HEK293 (cell line): ENCODE measurements at regions not wholly inside any gene's neighbourhood (a gene's known extent, or its start where the extent isn't known, plus 50 kb on each side); places are given as distances from the start of the nearest gene placed in this dataset.

Experiments
- CTCF ChIA-PET: fragments of 350-600 bp; formaldehyde crosslinking; extraction: SDS; loops from one replicate; lab custom pipeline; 2021; ENCODE audit warnings: antibody characterized with exemption; lab: Yijun Ruan, JAX
- POLR2A ChIA-PET: fragments of 300-600 bp; formaldehyde crosslinking; extraction: SDS; loops from one replicate; lab custom pipeline; 2020; ENCODE audit warnings: antibody characterized with exemption, inconsistent platforms; lab: Yijun Ruan, JAX
- H3K27ac ChIP-seq: fragments of 200-500 bp; sonication (Bioruptor generic); 2 replicates; pipeline ENCODE4 v1.5.1; 2014; ENCODE audit warnings: low read depth, low read length, control low read depth, inconsistent platforms; ENCODE audit errors: extremely low read depth
- H3K36me3 ChIP-seq, 2 experiments: fragments of 200-500 bp in 1 of 2; sonication (Bioruptor generic) in 1 of 2; 1 replicate in 1 of 2; 2 replicates in 1 of 2; pipeline ENCODE4 v1.5.1; 2014 to 2017; ENCODE audit warnings: inconsistent platforms in 2 of 2, low read length in 2 of 2; ENCODE audit not compliant: control insufficient read depth in 2 of 2, insufficient read depth in 1 of 2
- H3K4me1 ChIP-seq: fragments of 200-500 bp; sonication (Bioruptor generic); 2 replicates; pipeline ENCODE4 v1.5.1; 2014; ENCODE audit warnings: mild to moderate bottlenecking, low read length, inconsistent platforms; ENCODE audit not compliant: control insufficient read depth, insufficient read depth
- H3K4me3 ChIP-seq: 2 replicates; pipeline ENCODE4 v1.5.1; 2011; ENCODE audit warnings: low read depth, mild to moderate bottlenecking, control low read depth, low read length, moderate library complexity
- H3K9me3 ChIP-seq: fragments of 200-500 bp; sonication (Bioruptor generic); 2 replicates; pipeline ENCODE4 v1.5.1; 2014; ENCODE audit warnings: low read depth, low read length, inconsistent platforms; ENCODE audit not compliant: control insufficient read depth, insufficient read depth
- FEZF1 ChIP-seq: fragments of 450-650 bp; formaldehyde crosslinking; IDR thresholded peaks from 2 replicates; pipeline ENCODE4 v1.5.1; 2016; ENCODE audit warnings: missing biosample characterization, missing genetic modification characterization
- GLI4 ChIP-seq: fragments of 450-650 bp; formaldehyde crosslinking; IDR thresholded peaks from 2 replicates; pipeline ENCODE4 v1.5.1; 2016; ENCODE audit warnings: missing biosample characterization, missing genetic modification characterization
- GLIS1 ChIP-seq: fragments of 450-650 bp; formaldehyde crosslinking; IDR thresholded peaks from 2 replicates; pipeline ENCODE4 v1.5.1; 2016; ENCODE audit warnings: missing biosample characterization, missing genetic modification characterization
- KLF1 ChIP-seq: fragments of 450-650 bp; formaldehyde crosslinking; IDR thresholded peaks from 2 replicates; pipeline ENCODE4 v1.5.1; 2016; ENCODE audit warnings: missing biosample characterization, missing genetic modification characterization
- SCRT1 ChIP-seq: fragments of 450-650 bp; formaldehyde crosslinking; IDR thresholded peaks from 2 replicates; pipeline ENCODE4 v1.5.1; 2016; ENCODE audit warnings: missing biosample characterization, missing genetic modification characterization, borderline replicate concordance
- SETDB1 ChIP-seq: IDR thresholded peaks from one replicate; pipeline ENCODE4 v1.6.1; 2017; ENCODE audit warnings: mild to moderate bottlenecking, low read length, moderate library complexity, mixed read lengths; ENCODE audit not compliant: insufficient read length
- WT1 ChIP-seq: fragments of 450-650 bp; formaldehyde crosslinking; IDR thresholded peaks from 2 replicates; pipeline ENCODE4 v1.5.1; 2016; ENCODE audit warnings: missing biosample characterization, missing genetic modification characterization
- ZBTB17 ChIP-seq: fragments of 450-650 bp; formaldehyde crosslinking; IDR thresholded peaks from 2 replicates; pipeline ENCODE4 v1.5.1; 2016; ENCODE audit warnings: missing biosample characterization, missing genetic modification characterization
- ZBTB49 ChIP-seq: fragments of 450-650 bp; formaldehyde crosslinking; IDR thresholded peaks from 2 replicates; pipeline ENCODE4 v1.5.1; 2016; ENCODE audit warnings: missing biosample characterization, missing genetic modification characterization, low read depth
- ZIC2 ChIP-seq: fragments of 450-650 bp; formaldehyde crosslinking; IDR thresholded peaks from 2 replicates; pipeline ENCODE4 v1.5.1; 2016; ENCODE audit warnings: missing biosample characterization, missing genetic modification characterization
- ZNF10 ChIP-seq: fragments of 450-650 bp; formaldehyde crosslinking; IDR thresholded peaks from 2 replicates; pipeline ENCODE4 v1.5.1; 2017; ENCODE audit warnings: missing biosample characterization, missing genetic modification characterization
- ZNF132 ChIP-seq: fragments of 450-650 bp; formaldehyde crosslinking; IDR thresholded peaks from 2 replicates; pipeline ENCODE4 v1.5.1; 2017; ENCODE audit warnings: missing biosample characterization, missing genetic modification characterization, borderline replicate concordance
- ZNF157 ChIP-seq: fragments of 450-650 bp; formaldehyde crosslinking; IDR thresholded peaks from 2 replicates; pipeline ENCODE4 v1.5.1; 2016; ENCODE audit warnings: missing biosample characterization, missing genetic modification characterization
- ZNF335 ChIP-seq: fragments of 450-650 bp; formaldehyde crosslinking; conservative IDR thresholded peaks from 2 replicates; pipeline ENCODE4 v1.5.1; 2016; ENCODE audit warnings: missing biosample characterization, missing genetic modification characterization
- ZNF398 ChIP-seq: fragments of 450-650 bp; formaldehyde crosslinking; IDR thresholded peaks from 2 replicates; pipeline ENCODE4 v1.5.1; 2017; ENCODE audit warnings: missing biosample characterization, missing genetic modification characterization
- ZNF629 ChIP-seq: fragments of 450-650 bp; formaldehyde crosslinking; IDR thresholded peaks from 2 replicates; pipeline ENCODE4 v1.5.1; 2017; ENCODE audit warnings: missing biosample characterization, missing genetic modification characterization
- ZNF660 ChIP-seq: fragments of 450-650 bp; IDR thresholded peaks from 2 replicates; pipeline ENCODE4 v1.5.1; 2018; ENCODE audit warnings: missing biosample characterization, mild to moderate bottlenecking, missing genetic modification characterization
- ZSCAN30 ChIP-seq: fragments of 450-650 bp; IDR thresholded peaks from 2 replicates; pipeline ENCODE4 v1.5.1; 2018; ENCODE audit warnings: missing biosample characterization, mild to moderate bottlenecking, missing genetic modification characterization, moderate library complexity
- TF ChIP-seq, protein P1 (sequence below): fragments of 450-650 bp; formaldehyde crosslinking; IDR thresholded peaks from 2 replicates; pipeline ENCODE4 v1.5.1; 2016; ENCODE audit warnings: missing biosample characterization, missing genetic modification characterization
- TF ChIP-seq, protein P2 (sequence below): fragments of 450-650 bp; formaldehyde crosslinking; IDR thresholded peaks from 2 replicates; pipeline ENCODE4 v1.5.1; 2016; ENCODE audit warnings: missing biosample characterization, missing genetic modification characterization

- TF ChIP-seq, protein P1, sequence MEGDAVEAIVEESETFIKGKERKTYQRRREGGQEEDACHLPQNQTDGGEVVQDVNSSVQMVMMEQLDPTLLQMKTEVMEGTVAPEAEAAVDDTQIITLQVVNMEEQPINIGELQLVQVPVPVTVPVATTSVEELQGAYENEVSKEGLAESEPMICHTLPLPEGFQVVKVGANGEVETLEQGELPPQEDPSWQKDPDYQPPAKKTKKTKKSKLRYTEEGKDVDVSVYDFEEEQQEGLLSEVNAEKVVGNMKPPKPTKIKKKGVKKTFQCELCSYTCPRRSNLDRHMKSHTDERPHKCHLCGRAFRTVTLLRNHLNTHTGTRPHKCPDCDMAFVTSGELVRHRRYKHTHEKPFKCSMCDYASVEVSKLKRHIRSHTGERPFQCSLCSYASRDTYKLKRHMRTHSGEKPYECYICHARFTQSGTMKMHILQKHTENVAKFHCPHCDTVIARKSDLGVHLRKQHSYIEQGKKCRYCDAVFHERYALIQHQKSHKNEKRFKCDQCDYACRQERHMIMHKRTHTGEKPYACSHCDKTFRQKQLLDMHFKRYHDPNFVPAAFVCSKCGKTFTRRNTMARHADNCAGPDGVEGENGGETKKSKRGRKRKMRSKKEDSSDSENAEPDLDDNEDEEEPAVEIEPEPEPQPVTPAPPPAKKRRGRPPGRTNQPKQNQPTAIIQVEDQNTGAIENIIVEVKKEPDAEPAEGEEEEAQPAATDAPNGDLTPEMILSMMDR (tag by site-specific recombination), result peak; percentile 28; the same call in 1 of the 2 replicates
- TF ChIP-seq KLF1 (no peak), ZSCAN30 (peak; percentile 60; the same call in 1 of the 2 replicates), GLIS1 (tag by site-specific recombination) (peak; percentile 85), FEZF1 (0 out of 2 replicates have a peak, but pooled peaks have one; percentile 45), ZNF335 (tag by site-specific recombination) (peak; percentile 37; the same call in 1 of the 2 replicates), SETDB1 (no peak)
- TF ChIP-seq, all 188 proteins: peak for 14
Observed at GRCh38 chr10:44465401-44466115, 80.7 kb upstream of the CXCL12 start (continued).

GRCh38 chr10:44466236-44466635 is 81.3 kb upstream of the CXCL12 start:
- H3K27ac ChIP-seq, result no peak overlapping the region
- no peaks in the 10 kb centered on the region for H3K36me3 ChIP-seq
- no peak overlapping the region for H3K4me3 ChIP-seq
- H3K9me3 ChIP-seq, result no peaks in the 10 kb centered on the region
- H3K4me1 ChIP-seq, result peaks cover 11% of the 10 kb centered on the region
- POLR2A ChIA-PET, result no interaction called here
- peak; percentile 84 for TF ChIP-seq ZBTB17
- TF ChIP-seq SCRT1, result no peak
- CTCF ChIA-PET, result interaction anchor here (0.7 to 1.7 kb wide), 4 partner anchors 9 to 777 kb away, joined by 3 to 5 read pairs (median 4); no protein-coding TSS in a partner anchor

GRCh38 chr10:44467090-44467489 is 82.2 kb upstream of the CXCL12 start:
- ChIA-PET POLR2A (no interaction called here), CTCF (no interaction called here)
- no peak overlapping the region for H3K4me3 ChIP-seq

DNA sequence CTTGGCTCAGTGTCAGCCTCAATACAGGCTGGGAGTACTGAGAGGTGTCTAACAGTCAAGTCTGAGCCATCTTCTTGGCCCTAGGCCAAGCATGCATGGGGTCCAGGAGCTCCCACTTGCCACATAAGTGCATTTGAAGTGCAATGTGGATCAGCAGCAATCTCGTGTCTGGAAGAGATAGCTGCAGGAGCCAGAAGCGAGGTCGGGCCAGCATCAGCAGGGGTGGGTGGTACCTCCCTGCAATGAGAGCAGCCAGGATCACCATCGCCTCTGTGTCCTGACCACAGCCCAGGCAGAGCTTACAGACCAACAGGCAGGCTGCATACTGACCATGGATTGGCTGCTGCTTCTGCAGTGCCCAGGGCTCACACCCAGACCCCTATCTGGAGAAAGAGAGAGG is 83.0 kb upstream of the CXCL12 start:
- H3K4me1 ChIP-seq, result peaks cover 11% of the 10 kb centered on the region

More at GRCh38 chr10:44467090-44467489, 82.2 kb upstream of the CXCL12 start:
- TF ChIP-seq ZNF660 (tag by site-specific recombination), result no peak
- TF ChIP-seq ZNF335 (tag by site-specific recombination), result no peak
- no peak for TF ChIP-seq ZNF629 (tag by site-specific recombination)
- TF ChIP-seq ZNF157, result no peak
- no peak for TF ChIP-seq GLI4
- Histone ChIP-seq H3K9me3 (no peaks in the 10 kb centered on the region), H3K27ac (no peak overlapping the region), H3K4me1 (peaks cover 11% of the 10 kb centered on the region), H3K36me3 (no peaks in the 10 kb centered on the region)

More for the DNA sequence above, 83.0 kb upstream of the CXCL12 start:
- TF ChIP-seq WT1 (tag by site-specific recombination) (no peak), ZNF132 (tag by site-specific recombination) (no peak), ZNF10 (tag by site-specific recombination) (no peak), ZBTB49 (no peak), ZIC2 (peak; percentile 86), GLI4 (no peak), ZNF398 (tag by site-specific recombination) (no peak)
- TF ChIP-seq, protein P2, sequence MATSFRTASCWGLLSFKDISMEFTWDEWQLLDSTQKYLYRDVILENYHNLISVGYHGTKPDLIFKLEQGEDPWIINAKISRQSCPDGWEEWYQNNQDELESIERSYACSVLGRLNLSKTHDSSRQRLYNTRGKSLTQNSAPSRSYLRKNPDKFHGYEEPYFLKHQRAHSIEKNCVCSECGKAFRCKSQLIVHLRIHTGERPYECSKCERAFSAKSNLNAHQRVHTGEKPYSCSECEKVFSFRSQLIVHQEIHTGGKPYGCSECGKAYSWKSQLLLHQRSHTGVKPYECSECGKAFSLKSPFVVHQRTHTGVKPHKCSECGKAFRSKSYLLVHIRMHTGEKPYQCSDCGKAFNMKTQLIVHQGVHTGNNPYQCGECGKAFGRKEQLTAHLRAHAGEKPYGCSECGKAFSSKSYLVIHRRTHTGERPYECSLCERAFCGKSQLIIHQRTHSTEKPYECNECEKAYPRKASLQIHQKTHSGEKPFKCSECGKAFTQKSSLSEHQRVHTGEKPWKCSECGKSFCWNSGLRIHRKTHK (tag by site-specific recombination), result no peak
- CTCF ChIA-PET, result interaction anchor here (0.6 kb wide), 1 partner anchor 27 kb away, joined by 4 read pairs; no protein-coding TSS in a partner anchor
- Histone ChIP-seq H3K36me3 (no peaks in the 10 kb centered on the region), H3K27ac (no peak overlapping the region), H3K9me3 (no peaks in the 10 kb centered on the region), H3K4me3 (no peak overlapping the region)
- POLR2A ChIA-PET, result no interaction called here
